ENCODE measurements at regions not wholly inside any gene's neighbourhood (a gene's known extent, or its start where the extent isn't known, plus 50 kb on each side); places are given as distances from the start of the nearest gene placed in this dataset.
"Not testable (repeated sequence)": the region's sequence is repeated elsewhere in the genome, so short reads cannot be mapped to it uniquely, and the experiment has no call there.

DNA sequence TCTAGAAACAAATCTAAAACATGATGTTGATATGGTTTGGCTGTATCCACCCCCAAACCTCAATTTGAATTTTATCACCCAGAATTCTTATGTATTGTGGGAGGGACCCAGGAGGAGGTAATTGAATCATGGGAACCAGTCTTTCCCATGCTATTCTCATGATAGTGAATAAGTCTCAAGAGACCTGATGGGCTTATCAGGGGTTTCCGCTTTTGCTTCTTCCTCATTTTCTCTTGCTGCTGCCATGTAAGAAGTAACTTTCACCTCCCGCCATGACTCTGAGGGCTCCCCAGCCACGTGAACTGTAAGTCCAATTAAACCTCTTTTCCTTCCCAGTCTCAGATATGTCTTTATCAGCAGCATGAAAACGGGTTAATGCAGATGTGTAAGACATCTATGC, 232.7 kb upstream of the ONECUT1 start:
- no peaks in the 10 kb centered on the region for H3K27me3 ChIP-seq (replicated peaks; ENCODE audit: insufficient read depth)
- DNase-seq (ENCODE audit: low spot score) (no peak), ATAC-seq (ENCODE audit: insufficient number of reproducible peaks, low FRiP score, low read depth) (no peak)
- H3K9me3 ChIP-seq = no peaks in the 10 kb centered on the region
- H3K27ac ChIP-seq = no peak overlapping the region
- H3K36me3 ChIP-seq = no peaks in the 10 kb centered on the region
- H3K4me3 ChIP-seq = no peak overlapping the region
- no peaks in the 10 kb centered on the region for H3K4me1 ChIP-seq (ENCODE audit: control insufficient read depth in 1 of 2, low read depth in 2 of 2)
- TF ChIP-seq, protein P1, sequence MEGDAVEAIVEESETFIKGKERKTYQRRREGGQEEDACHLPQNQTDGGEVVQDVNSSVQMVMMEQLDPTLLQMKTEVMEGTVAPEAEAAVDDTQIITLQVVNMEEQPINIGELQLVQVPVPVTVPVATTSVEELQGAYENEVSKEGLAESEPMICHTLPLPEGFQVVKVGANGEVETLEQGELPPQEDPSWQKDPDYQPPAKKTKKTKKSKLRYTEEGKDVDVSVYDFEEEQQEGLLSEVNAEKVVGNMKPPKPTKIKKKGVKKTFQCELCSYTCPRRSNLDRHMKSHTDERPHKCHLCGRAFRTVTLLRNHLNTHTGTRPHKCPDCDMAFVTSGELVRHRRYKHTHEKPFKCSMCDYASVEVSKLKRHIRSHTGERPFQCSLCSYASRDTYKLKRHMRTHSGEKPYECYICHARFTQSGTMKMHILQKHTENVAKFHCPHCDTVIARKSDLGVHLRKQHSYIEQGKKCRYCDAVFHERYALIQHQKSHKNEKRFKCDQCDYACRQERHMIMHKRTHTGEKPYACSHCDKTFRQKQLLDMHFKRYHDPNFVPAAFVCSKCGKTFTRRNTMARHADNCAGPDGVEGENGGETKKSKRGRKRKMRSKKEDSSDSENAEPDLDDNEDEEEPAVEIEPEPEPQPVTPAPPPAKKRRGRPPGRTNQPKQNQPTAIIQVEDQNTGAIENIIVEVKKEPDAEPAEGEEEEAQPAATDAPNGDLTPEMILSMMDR (IDR thresholded peaks at IDR 0.05) = no peak

DNA sequence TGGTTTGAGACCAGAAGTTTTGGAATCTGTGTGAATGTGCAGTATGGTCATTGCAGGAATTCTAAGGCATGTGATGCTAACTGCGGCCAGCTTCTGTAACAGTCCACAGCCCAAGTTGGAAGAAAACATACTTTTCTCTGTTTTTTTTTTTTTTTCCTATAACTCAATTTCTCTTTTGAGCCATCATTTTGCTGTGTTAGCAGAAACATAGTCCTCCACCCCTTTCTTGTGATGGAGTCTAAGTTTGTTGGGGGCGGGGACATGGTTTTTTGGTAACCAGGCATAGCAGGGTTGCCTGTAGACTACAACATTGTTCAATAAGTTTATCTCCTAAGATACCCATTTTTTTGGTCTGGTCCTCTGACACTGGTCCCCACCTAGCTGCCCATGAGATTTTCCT, 223.2 kb upstream of the ONECUT1 start:
- DNase-seq (ENCODE audit: low spot score) = no peak
- Histone ChIP-seq H3K36me3 (no peaks in the 10 kb centered on the region), H3K27me3 (replicated peaks; ENCODE audit: insufficient read depth) (no peaks in the 10 kb centered on the region), H3K9me3 (no peaks in the 10 kb centered on the region), H3K27ac (no peak overlapping the region), H3K4me1 (ENCODE audit: control insufficient read depth in 1 of 2, low read depth in 2 of 2) (no peaks in the 10 kb centered on the region), H3K4me3 (no peak overlapping the region)
- no peak for ATAC-seq (ENCODE audit: insufficient number of reproducible peaks, low FRiP score, low read depth)
- TF ChIP-seq, protein P1 (IDR thresholded peaks at IDR 0.05) = no peak

- H3K27ac ChIP-seq; H3K4me3 ChIP-seq; H3K4me1 ChIP-seq (ENCODE audit: control insufficient read depth in 1 of 2, low read depth in 2 of 2); H3K36me3 ChIP-seq; H3K9me3 ChIP-seq; H3K27me3 ChIP-seq (replicated peaks; ENCODE audit: insufficient read depth); DNase-seq (ENCODE audit: low spot score); ATAC-seq (ENCODE audit: insufficient number of reproducible peaks, low FRiP score, low read depth): not testable (repeated sequence)
These were observed 221.6 kb upstream of the ONECUT1 start for GRCh38 chr15:53011779-53012178.

DNA sequence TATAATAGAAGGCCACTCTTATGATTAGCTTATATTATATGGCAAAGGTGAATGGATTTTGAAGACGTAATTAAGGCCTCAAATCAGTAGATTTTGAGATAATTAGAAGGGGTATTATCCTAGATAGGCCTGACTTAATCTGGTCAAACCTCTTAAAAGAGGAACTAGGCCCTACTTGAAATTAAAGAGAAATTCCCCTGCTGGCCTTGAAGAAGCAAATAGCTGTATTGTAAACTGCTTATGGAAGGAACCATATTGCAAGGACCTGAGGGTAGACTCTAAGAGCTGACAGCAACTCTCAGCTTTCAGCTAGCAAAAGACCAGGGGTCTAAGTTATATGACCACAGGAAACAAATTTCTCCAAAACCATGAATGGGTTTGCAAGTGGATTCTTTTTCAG, 219.0 kb upstream of the ONECUT1 start:
- no peaks in the 10 kb centered on the region for H3K4me1 ChIP-seq (ENCODE audit: control insufficient read depth in 1 of 2, low read depth in 2 of 2)
- no peak for ATAC-seq (ENCODE audit: insufficient number of reproducible peaks, low FRiP score, low read depth)
- no peak overlapping the region for H3K4me3 ChIP-seq
- TF ChIP-seq, protein P1 (IDR thresholded peaks at IDR 0.05) = no peak
- DNase-seq (ENCODE audit: low spot score) = no peak
- no peak overlapping the region for H3K27ac ChIP-seq
- no peaks in the 10 kb centered on the region for H3K9me3 ChIP-seq
- no peaks in the 10 kb centered on the region for H3K36me3 ChIP-seq
- no peaks in the 10 kb centered on the region for H3K27me3 ChIP-seq (replicated peaks; ENCODE audit: insufficient read depth)

DNA sequence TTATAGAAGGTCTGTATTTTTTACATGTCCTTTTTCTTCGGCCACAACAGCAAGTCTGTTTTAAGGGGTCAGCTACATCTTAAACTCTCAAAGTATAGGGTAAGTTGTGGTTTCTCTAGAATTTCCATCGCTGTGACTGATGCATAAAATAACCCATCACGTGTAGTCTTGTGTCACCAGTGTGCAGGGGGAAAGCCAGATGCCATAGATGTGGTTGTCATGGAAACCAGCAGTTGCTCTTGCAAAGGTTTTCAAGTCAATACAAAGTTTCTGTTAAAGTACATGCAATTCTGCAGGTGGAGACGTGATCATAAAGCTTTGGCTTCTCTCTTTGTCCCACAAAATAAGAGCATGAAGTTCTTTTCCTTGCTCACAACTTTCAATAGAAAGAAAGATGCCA, 210.3 kb upstream of the ONECUT1 start:
- no peaks in the 10 kb centered on the region for H3K9me3 ChIP-seq
- H3K27me3 ChIP-seq (replicated peaks; ENCODE audit: insufficient read depth) = no peaks in the 10 kb centered on the region
- no peak overlapping the region for H3K27ac ChIP-seq
- H3K4me3 ChIP-seq = no peak overlapping the region
- ATAC-seq (ENCODE audit: insufficient number of reproducible peaks, low FRiP score, low read depth) = no peak
- no peaks in the 10 kb centered on the region for H3K36me3 ChIP-seq
- DNase-seq (ENCODE audit: low spot score) = no peak
- H3K4me1 ChIP-seq (ENCODE audit: control insufficient read depth in 1 of 2, low read depth in 2 of 2) = no peaks in the 10 kb centered on the region
- TF ChIP-seq, protein P1 (IDR thresholded peaks at IDR 0.05) = no peak

DNA sequence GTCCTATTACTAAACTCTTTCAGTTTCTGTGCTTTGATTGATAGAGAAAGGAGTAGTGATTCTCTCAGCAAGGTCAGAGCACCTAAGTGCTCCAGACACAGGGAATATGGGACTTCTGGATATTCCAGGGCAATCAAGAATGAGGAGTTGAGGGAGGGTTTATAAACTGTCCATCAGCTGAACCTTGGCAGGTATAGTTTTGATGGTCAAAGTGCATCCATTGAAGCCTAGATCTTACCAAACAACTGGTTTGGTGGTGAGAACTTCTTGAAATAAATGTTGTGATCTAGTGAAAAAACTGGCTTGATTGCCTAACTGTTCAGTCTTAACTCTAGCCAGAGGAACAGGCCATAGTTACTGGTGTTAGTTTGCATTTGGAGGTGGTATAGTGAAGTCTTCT, 207.0 kb upstream of the ONECUT1 start:
- TF ChIP-seq, protein P1 (IDR thresholded peaks at IDR 0.05) = no peak
- Histone ChIP-seq H3K4me1 (ENCODE audit: control insufficient read depth in 1 of 2, low read depth in 2 of 2) (no peaks in the 10 kb centered on the region), H3K4me3 (no peak overlapping the region), H3K27ac (no peak overlapping the region), H3K36me3 (no peaks in the 10 kb centered on the region), H3K9me3 (peaks cover 3% of the 10 kb centered on the region), H3K27me3 (replicated peaks; ENCODE audit: insufficient read depth) (no peaks in the 10 kb centered on the region)
- no peak for DNase-seq (ENCODE audit: low spot score)
- no peak for ATAC-seq (ENCODE audit: insufficient number of reproducible peaks, low FRiP score, low read depth)

Measured in thoracic aorta (tissue), 2 donors.